Gastroesophageal sphincter (tissue), 3 donors: ENCODE measurements at regions not wholly inside any gene's neighbourhood (a gene's known extent, or its start where the extent isn't known, plus 50 kb on each side); places are given as distances from the start of the nearest gene placed in this dataset.

Experiments
- CTCF ChIP-seq, 4 experiments: fragments of 200-600 bp in 2 of 4; fragments of 450-650 bp in 2 of 4; sonication (generic) in 1 of 4; IDR thresholded peaks; one replicate each; pipeline ENCODE4 v1.5.1; 2017 to 2019; ENCODE audit warnings: antibody characterized with exemption in 4 of 4, mild to moderate bottlenecking in 2 of 4, moderate library complexity in 2 of 4
- EP300 ChIP-seq: sonication (generic); formaldehyde crosslinking; IDR thresholded peaks from one replicate; pipeline ENCODE4 v1.6.1; 2017; ENCODE audit warnings: antibody characterized with exemption, mild to moderate bottlenecking
- POLR2A ChIP-seq, 2 donors: fragments of 450-650 bp; IDR thresholded peaks; one replicate each; pipeline ENCODE4 v1.6.1; 2017; ENCODE audit warnings: antibody characterized with exemption in 2 of 2, mild to moderate bottlenecking in 2 of 2, moderate library complexity in 1 of 2
- POLR2AphosphoS5 ChIP-seq: sonication (generic); formaldehyde crosslinking; IDR thresholded peaks from one replicate; pipeline ENCODE4 v1.6.1; 2017; ENCODE audit warnings: antibody characterized with exemption

GRCh38 chr21:22892740-22893139 lies 1894.5 kb downstream of the NCAM2 start:
- no peak for TF ChIP-seq EP300
- TF ChIP-seq POLR2A (IDR thresholded peaks at IDR 0.05), result no peak
- no peak for TF ChIP-seq CTCF (IDR thresholded peaks at IDR 0.05)
- TF ChIP-seq POLR2AphosphoS5, result no peak
